HG02610 (cell line): ENCODE measurements at regions not wholly inside any gene's neighbourhood (a gene's known extent, or its start where the extent isn't known, plus 50 kb on each side); places are given as distances from the start of the nearest gene placed in this dataset.
"Not testable (repeated sequence)": the region's sequence is repeated elsewhere in the genome, so short reads cannot be mapped to it uniquely, and the experiment has no call there.

ENCODE experiments used
- ATAC-seq: cut with Tn5 transposase; IDR thresholded peaks from one replicate; pipeline ENCODE4 v1.9.1; 2021; ENCODE audit warnings: mild to moderate bottlenecking, moderate library complexity; ENCODE audit not compliant: unreplicated experiment

GRCh38 chr15:38930851-38931572, 366.4 kb upstream of the RASGRP1 start:
- no peak for ATAC-seq

GRCh38 chr15:38941399-38941953, 376.9 kb upstream of the RASGRP1 start:
- ATAC-seq: no peak

- ATAC-seq: no peak
Measured at GRCh38 chr15:38944536-38944935, 379.9 kb upstream of the RASGRP1 start.

- ATAC-seq: no peak
Measured at GRCh38 chr15:38945551-38946298, 381.1 kb upstream of the RASGRP1 start.

GRCh38 chr15:38954090-38954489, 389.5 kb upstream of the RASGRP1 start:
- ATAC-seq: no peak

- no peak for ATAC-seq
Measured at GRCh38 chr15:38961456-38961855, 396.8 kb upstream of the RASGRP1 start.

GRCh38 chr15:38961931-38962330, 397.3 kb upstream of the RASGRP1 start:
- no peak for ATAC-seq

GRCh38 chr15:38972831-38973230, 408.2 kb upstream of the RASGRP1 start:
- ATAC-seq: no peak

- ATAC-seq: no peak
Measured at GRCh38 chr15:38975282-38975990, 410.8 kb upstream of the RASGRP1 start.

GRCh38 chr15:38991126-38991525, 426.5 kb upstream of the RASGRP1 start:
- no peak for ATAC-seq

- ATAC-seq: no peak
Measured at GRCh38 chr15:38991701-38992100, 427.1 kb upstream of the RASGRP1 start.

- ATAC-seq: no peak
Measured at GRCh38 chr15:38992506-38992905, 427.9 kb upstream of the RASGRP1 start.

- ATAC-seq: no peak
Measured at GRCh38 chr15:38992930-38993329, 428.3 kb upstream of the RASGRP1 start.

- no peak for ATAC-seq
Measured at GRCh38 chr15:38994310-38994709, 429.7 kb upstream of the RASGRP1 start.

- ATAC-seq: no peak
Measured at GRCh38 chr15:38996111-38996631, 431.6 kb upstream of the RASGRP1 start.

- no peak for ATAC-seq
Measured at GRCh38 chr15:38997841-38998240, 433.2 kb upstream of the RASGRP1 start.

- ATAC-seq: no peak
Measured at GRCh38 chr15:39000008-39000734, 435.6 kb upstream of the RASGRP1 start.

- no peak for ATAC-seq
Measured at GRCh38 chr15:39009740-39010139, 445.1 kb upstream of the RASGRP1 start.

- ATAC-seq: not testable (repeated sequence)
Measured at GRCh38 chr15:39011066-39011465, 446.5 kb upstream of the RASGRP1 start.

GRCh38 chr15:39013262-39013661, 448.6 kb upstream of the RASGRP1 start:
- no peak for ATAC-seq

GRCh38 chr15:39014682-39015081, 450.1 kb upstream of the RASGRP1 start:
- ATAC-seq: no peak
